Keratinocyte (primary cell): ENCODE measurements at regions not wholly inside any gene's neighbourhood (a gene's known extent, or its start where the extent isn't known, plus 50 kb on each side); places are given as distances from the start of the nearest gene placed in this dataset.

Experiments used
- DNase-seq: peaks from one replicate; pipeline ENCODE4 v3.0.0-alpha.2; 2011; ENCODE audit warnings: low read depth, missing footprints, low spot score
- FAIRE-seq: peaks from 2 replicates; lab custom pipeline; 2011; peaks lifted over from hg19 to GRCh38; lab: Jason Lieb, UNC
- H2AFZ ChIP-seq: 2 replicates; pipeline ENCODE4 v1.6.0; 2012; ENCODE audit warnings: low read length, control low read depth, inconsistent platforms; ENCODE audit not compliant: control insufficient read depth
- H3K27ac ChIP-seq: 2 replicates; pipeline ENCODE4 v1.5.1; 2011; ENCODE audit warnings: low read length; ENCODE audit not compliant: control insufficient read depth, insufficient read depth
- H3K27me3 ChIP-seq: 3 replicates; pipeline ENCODE4 v1.6.0; 2011; ENCODE audit warnings: low read length; ENCODE audit not compliant: control insufficient read depth, insufficient read depth; ENCODE audit errors: extremely low read depth
- H3K36me3 ChIP-seq, 2 experiments: 2 replicates in 1 of 2; 3 replicates in 1 of 2; pipeline ENCODE4 v1.5.1; 2011; ENCODE audit warnings: low read length in 2 of 2, mild to moderate bottlenecking in 1 of 2; ENCODE audit not compliant: control insufficient read depth in 2 of 2, insufficient read depth in 2 of 2; ENCODE audit errors: extremely low read depth in 1 of 2
- H3K4me1 ChIP-seq: 3 replicates; pipeline ENCODE4 v1.5.1; 2011; ENCODE audit warnings: low read length; ENCODE audit not compliant: control insufficient read depth, insufficient read depth; ENCODE audit errors: extremely low read depth
- H3K4me2 ChIP-seq: 3 replicates; pipeline ENCODE4 v1.6.0; 2011; ENCODE audit warnings: low read depth, low read length; ENCODE audit not compliant: control insufficient read depth, insufficient read depth; ENCODE audit errors: extremely low read depth
- H3K4me3 ChIP-seq, 3 experiments: fragments of 200-600 bp in 1 of 3; sonication (generic) in 1 of 3; 2 replicates in 2 of 3; 3 replicates in 1 of 3; pipeline ENCODE4 v1.5.1; 2011 to 2016; ENCODE audit warnings: low read length in 3 of 3, mild to moderate bottlenecking in 3 of 3, control low read depth in 2 of 3, inconsistent platforms in 1 of 3, low read depth in 1 of 3, mixed read lengths in 1 of 3, mixed run types in 1 of 3, moderate library complexity in 1 of 3; ENCODE audit not compliant: control insufficient read depth in 2 of 3, insufficient read depth in 2 of 3; ENCODE audit errors: extremely low read depth in 1 of 3
- H3K79me2 ChIP-seq: 2 replicates; pipeline ENCODE4 v1.6.0; 2012; ENCODE audit warnings: low read length; ENCODE audit not compliant: control insufficient read depth, insufficient read depth
- H3K9ac ChIP-seq: 3 replicates; pipeline ENCODE4 v1.6.0; 2011; ENCODE audit warnings: low read length; ENCODE audit not compliant: control insufficient read depth, insufficient read depth; ENCODE audit errors: extremely low read depth
- H3K9me1 ChIP-seq: 3 replicates; pipeline ENCODE4 v1.6.0; 2011; ENCODE audit warnings: low read length; ENCODE audit not compliant: control insufficient read depth, insufficient read depth; ENCODE audit errors: extremely low read depth
- H3K9me3 ChIP-seq: 2 replicates; pipeline ENCODE4 v1.5.1; 2012; ENCODE audit warnings: low read depth, low read length; ENCODE audit not compliant: control insufficient read depth
- H4K20me1 ChIP-seq: 3 replicates; pipeline ENCODE4 v1.6.0; 2011; ENCODE audit warnings: low read length; ENCODE audit not compliant: control insufficient read depth, insufficient read depth; ENCODE audit errors: extremely low read depth
- EZH2 ChIP-seq: IDR thresholded peaks from one replicate; pipeline ENCODE4 v1.6.1; 2012; ENCODE audit warnings: inconsistent platforms, mild to moderate bottlenecking, low read length, moderate library complexity
- dilution Hi-C: fragments of 300-500 bp; cut with MboI; formaldehyde crosslinking; loops from one replicate; pipeline ENCODE4 v1.7.0; 2020; ENCODE audit warnings: low sequenced_read_pairs; ENCODE audit not compliant: extremely low pct_ligation_motif_present
- TF ChIP-seq, protein P1 (sequence below), 3 experiments: IDR thresholded peaks in 1 of 3; conservative IDR thresholded peaks in 1 of 3; optimal IDR thresholded peaks in 1 of 3; 2 replicates in 2 of 3; 3 replicates in 1 of 3; pipeline versions ENCODE3 to v1.5.1; 2011; ENCODE audit warnings: low read length in 3 of 3, mild to moderate bottlenecking in 3 of 3, moderate library complexity in 2 of 3, control low read depth in 1 of 3, inconsistent platforms in 1 of 3; ENCODE audit not compliant: insufficient read depth in 2 of 3; ENCODE audit errors: extremely low read depth in 1 of 3

DNA sequence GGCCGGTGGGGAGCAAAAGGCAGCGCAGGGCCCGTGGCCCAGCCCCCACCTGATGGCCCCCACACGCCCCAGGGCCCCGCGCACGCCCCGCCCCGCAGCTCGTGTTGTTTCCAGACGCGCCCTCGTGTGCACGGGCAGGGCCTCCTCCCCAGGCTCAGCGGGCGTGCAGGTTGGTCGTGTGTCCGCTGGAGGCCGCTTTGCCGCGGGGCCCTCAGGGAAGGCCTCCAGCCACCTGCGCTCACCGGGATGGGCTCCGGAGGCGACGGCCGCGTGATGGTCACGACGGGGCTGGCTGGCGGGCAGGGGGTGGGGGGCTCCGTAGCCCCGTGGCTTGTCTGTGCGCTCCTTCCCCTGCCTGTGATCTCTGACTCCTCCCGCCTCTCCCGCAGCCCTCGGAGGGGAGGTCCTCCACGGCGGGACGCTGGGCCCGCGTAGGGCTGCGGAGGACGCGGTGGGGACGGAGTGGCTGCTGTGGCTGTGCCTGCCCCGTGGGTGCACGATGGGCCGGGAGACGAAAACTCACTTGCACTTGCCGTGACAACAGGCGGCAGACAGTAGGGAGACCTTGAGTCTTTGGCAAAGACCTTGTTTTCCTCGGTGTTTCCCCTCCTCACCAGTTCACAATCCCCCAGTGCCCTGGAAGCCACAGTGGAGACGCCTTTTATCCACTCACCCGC is 67.1 kb downstream of the RTP5 start:
- H3K4me2 ChIP-seq: no peak overlapping the region
- no peaks in the 10 kb centered on the region for H3K27me3 ChIP-seq
- no peak overlapping the region for H3K27ac ChIP-seq
- H3K4me3 ChIP-seq: no peak overlapping the region
- no peaks in the 10 kb centered on the region for H3K79me2 ChIP-seq
- no peak for DNase-seq
- no peak for FAIRE-seq
- no peaks in the 10 kb centered on the region for H3K9me3 ChIP-seq
- no peaks in the 10 kb centered on the region for H3K9me1 ChIP-seq
- no peak overlapping the region for H3K9ac ChIP-seq
- no peaks in the 10 kb centered on the region for H3K36me3 ChIP-seq
- dilution Hi-C loops: no loop called here
- H4K20me1 ChIP-seq: no peaks in the 10 kb centered on the region
- no peaks in the 10 kb centered on the region for H3K4me1 ChIP-seq
- TF ChIP-seq EZH2: no peak
- TF ChIP-seq, protein P1, sequence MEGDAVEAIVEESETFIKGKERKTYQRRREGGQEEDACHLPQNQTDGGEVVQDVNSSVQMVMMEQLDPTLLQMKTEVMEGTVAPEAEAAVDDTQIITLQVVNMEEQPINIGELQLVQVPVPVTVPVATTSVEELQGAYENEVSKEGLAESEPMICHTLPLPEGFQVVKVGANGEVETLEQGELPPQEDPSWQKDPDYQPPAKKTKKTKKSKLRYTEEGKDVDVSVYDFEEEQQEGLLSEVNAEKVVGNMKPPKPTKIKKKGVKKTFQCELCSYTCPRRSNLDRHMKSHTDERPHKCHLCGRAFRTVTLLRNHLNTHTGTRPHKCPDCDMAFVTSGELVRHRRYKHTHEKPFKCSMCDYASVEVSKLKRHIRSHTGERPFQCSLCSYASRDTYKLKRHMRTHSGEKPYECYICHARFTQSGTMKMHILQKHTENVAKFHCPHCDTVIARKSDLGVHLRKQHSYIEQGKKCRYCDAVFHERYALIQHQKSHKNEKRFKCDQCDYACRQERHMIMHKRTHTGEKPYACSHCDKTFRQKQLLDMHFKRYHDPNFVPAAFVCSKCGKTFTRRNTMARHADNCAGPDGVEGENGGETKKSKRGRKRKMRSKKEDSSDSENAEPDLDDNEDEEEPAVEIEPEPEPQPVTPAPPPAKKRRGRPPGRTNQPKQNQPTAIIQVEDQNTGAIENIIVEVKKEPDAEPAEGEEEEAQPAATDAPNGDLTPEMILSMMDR (optimal IDR thresholded peaks at IDR 0.05 in 1 of 3, IDR thresholded peaks at IDR 0.05 in 1 of 3, conservative IDR thresholded peaks at IDR 0.05 in 1 of 3; ENCODE audit: extremely low read depth in 1 of 3, insufficient read depth in 2 of 3, low read length in 3 of 3): no peak
- no peak overlapping the region for H2AFZ ChIP-seq

DNA sequence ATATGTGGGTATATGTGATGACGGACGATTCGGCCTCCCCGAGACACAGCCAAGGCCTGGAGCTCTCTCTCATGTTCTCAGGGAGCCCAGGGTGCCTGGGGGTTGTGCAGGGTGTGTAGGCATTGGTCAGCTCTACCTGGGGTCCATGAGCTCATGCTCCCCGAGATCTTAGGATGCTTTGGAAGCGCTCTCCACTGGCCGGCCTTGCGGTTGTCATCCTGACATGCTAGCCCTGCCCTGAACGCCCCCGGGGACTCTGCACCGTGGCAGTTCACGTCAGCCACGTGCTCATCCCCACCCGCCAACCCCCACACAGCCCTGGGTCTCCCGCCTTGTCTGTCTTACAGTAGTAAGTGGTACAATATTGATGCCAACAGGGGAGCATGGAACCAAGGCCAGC is 67.8 kb downstream of the RTP5 start:
- dilution Hi-C loops: no loop called here
- no peaks in the 10 kb centered on the region for H3K27me3 ChIP-seq
- DNase-seq (no peak), FAIRE-seq (no peak)
- no peaks in the 10 kb centered on the region for H3K36me3 ChIP-seq
- no peak for TF ChIP-seq EZH2
- TF ChIP-seq, protein P1 (optimal IDR thresholded peaks at IDR 0.05 in 1 of 3, IDR thresholded peaks at IDR 0.05 in 1 of 3, conservative IDR thresholded peaks at IDR 0.05 in 1 of 3; ENCODE audit: extremely low read depth in 1 of 3, insufficient read depth in 2 of 3, low read length in 3 of 3): no peak
- H4K20me1 ChIP-seq: no peaks in the 10 kb centered on the region
- no peak overlapping the region for H2AFZ ChIP-seq
- no peak overlapping the region for H3K4me3 ChIP-seq
- no peak overlapping the region for H3K9ac ChIP-seq
- no peak overlapping the region for H3K4me2 ChIP-seq
- H3K9me3 ChIP-seq: no peaks in the 10 kb centered on the region
- H3K27ac ChIP-seq: no peak overlapping the region
- no peaks in the 10 kb centered on the region for H3K79me2 ChIP-seq
- no peaks in the 10 kb centered on the region for H3K4me1 ChIP-seq
- H3K9me1 ChIP-seq: no peaks in the 10 kb centered on the region
